ENCODE measurements at regions not wholly inside any gene's neighbourhood (a gene's known extent, or its start where the extent isn't known, plus 50 kb on each side); places are given as distances from the start of the nearest gene placed in this dataset.

DNA sequence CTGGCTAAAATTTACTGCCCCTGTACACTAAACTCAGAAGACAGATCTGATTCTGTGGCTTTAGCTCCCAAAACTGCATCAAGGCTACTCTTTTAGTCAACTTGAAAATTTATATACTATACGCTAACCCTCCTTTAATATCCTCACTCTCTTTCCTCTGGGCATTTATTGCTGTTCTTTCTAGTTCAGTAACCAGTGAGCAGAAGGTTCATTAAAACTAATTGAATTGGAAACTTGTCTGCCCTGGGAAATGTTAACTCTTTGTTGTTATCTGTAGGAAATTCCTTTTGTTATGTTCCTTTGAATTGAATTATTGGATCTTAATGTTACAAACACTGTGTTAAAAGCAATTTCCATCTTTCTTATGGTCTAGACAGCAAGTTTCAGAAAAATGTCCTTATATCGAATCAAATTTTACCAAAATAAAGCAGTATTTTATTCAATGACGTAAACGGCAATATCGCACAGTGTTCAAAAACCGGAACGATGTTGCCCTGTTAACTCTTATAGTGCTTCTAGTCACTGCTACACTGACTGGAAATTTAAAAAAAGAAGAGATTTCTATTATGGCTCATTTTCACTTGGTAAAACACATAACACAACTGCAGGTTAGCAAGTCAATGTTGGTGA, 168.3 kb downstream of the NR4A2 start:
- TF ChIP-seq, protein P1, sequence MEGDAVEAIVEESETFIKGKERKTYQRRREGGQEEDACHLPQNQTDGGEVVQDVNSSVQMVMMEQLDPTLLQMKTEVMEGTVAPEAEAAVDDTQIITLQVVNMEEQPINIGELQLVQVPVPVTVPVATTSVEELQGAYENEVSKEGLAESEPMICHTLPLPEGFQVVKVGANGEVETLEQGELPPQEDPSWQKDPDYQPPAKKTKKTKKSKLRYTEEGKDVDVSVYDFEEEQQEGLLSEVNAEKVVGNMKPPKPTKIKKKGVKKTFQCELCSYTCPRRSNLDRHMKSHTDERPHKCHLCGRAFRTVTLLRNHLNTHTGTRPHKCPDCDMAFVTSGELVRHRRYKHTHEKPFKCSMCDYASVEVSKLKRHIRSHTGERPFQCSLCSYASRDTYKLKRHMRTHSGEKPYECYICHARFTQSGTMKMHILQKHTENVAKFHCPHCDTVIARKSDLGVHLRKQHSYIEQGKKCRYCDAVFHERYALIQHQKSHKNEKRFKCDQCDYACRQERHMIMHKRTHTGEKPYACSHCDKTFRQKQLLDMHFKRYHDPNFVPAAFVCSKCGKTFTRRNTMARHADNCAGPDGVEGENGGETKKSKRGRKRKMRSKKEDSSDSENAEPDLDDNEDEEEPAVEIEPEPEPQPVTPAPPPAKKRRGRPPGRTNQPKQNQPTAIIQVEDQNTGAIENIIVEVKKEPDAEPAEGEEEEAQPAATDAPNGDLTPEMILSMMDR (IDR thresholded peaks at IDR 0.05), result no peak
- TF ChIP-seq POLR2A (IDR thresholded peaks at IDR 0.05), result no peak
